HG02798 (cell line): ENCODE measurements at regions not wholly inside any gene's neighbourhood (a gene's known extent, or its start where the extent isn't known, plus 50 kb on each side); places are given as distances from the start of the nearest gene placed in this dataset.
"Not testable (repeated sequence)": the region's sequence is repeated elsewhere in the genome, so short reads cannot be mapped to it uniquely, and the experiment has no call there.

Experiments used
- ATAC-seq: cut with Tn5 transposase; IDR thresholded peaks from one replicate; pipeline ENCODE4 v1.9.1; 2021; ENCODE audit warnings: mild to moderate bottlenecking; ENCODE audit not compliant: unreplicated experiment, poor library complexity

DNA sequence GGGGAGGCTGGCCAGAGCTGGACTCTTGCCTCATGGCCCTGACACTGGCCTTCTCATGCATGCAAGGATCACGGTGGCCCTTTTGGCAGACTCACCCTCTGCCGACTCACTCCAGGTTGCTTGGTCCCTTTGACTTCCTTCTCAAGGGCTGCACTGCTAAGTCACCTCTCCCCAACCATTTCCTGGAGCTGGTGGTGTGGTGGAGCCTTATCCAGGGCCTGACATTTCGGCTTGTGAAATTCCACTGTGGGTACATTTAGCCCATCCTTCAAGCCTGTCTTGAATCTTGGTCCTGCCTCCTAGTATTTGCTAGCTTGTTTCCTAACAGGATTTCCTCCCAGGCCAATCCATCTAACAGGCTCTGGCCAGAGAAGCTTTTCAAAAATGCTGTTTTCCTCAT is 52.6 kb upstream of the JUN start:
- ATAC-seq = no peak

DNA sequence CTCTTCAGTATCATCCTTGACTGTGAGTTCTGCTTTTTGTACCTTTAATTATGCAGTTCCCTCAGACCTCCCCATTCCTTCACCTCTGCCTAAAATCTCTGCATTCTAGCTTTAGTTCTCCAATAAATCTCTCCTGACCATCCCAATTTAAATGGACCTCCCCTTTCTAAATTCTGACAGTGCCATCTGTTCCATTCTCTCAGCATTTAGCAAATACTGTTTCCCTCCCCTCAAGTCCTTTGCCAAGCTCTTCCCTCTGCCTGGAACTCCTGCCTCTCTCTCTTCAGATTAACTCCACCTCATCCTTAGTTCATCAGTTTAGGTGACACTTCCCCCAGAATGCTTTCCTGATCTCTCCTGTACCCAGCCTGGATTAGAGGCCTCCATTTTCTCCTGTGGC is 54.0 kb upstream of the JUN start:
- no peak for ATAC-seq

DNA sequence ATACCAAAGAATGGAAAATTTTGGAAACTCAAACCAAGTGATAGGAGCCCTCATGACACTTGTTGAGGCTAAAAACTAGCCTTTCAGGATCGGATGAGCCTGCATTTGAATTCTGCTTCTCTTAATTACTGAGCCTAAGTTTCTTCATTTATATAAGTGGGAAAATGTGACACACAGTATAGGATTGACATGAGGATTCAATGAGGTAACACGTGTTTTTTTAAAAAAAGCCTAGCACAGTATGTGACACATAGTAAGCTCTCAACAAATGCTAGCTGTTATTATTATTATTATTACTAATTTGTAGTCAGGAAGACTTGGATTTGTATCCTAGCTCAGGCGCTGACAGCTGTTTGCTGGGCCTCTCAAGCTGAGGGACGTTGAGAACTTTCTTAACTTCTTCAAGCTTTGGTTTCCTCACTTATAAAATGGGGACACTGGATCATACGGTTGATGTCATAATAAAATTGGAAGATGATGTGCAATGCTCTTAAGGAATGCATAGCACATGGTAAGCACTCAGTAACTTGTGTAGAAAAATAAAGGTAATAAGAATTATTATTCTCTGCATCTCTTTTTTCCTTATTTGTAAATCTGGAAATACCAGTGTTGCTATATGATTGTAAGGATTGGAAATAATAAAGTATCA is 55.4 kb upstream of the JUN start:
- no peak for ATAC-seq

DNA sequence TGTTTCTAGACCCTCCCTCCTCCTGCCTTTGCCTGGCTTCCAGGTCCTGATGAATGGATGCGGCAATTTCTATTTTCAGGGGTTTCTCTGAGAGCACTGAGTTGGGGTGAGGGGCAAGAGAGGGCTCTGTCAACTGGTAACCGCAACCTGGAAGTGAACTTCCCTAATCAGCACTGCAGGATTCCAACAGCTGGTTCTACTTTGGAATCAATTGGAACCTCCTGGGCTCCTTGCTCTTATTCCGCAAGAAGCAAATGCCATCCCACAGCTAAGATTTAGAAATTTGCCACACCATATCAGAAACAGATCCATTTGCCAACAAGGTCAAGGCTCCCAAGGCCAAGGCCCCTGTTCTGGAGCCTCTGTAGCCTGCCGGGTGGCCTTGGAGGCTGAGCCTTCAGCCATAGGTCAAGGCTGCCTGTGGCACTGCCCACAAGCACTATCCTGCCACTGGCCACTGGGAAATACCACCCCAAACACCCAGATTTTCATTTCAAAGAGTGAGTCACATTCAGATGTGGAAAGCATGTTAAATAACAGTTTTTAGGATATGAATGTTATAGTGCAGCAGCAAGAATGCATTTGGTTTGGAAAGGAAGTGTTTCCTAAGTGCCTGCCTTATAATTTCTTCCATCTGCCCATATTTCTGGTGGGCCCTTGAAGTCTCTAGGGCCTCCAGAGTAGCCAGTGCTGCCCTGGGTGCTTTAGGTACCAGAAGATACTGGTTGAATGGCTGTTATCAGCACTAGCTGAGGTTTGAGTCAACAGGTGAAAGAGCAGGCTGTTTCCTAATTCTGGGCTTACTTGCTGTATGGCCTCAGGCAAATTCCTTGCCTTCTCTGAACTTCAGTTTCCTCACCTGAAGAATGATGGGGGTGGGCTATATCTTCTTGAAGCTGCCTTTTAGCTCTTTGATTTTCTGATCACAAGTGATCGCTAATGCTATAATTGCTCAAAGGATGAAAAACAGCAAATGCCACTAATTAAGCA is 56.3 kb upstream of the JUN start:
- no peak for ATAC-seq

DNA sequence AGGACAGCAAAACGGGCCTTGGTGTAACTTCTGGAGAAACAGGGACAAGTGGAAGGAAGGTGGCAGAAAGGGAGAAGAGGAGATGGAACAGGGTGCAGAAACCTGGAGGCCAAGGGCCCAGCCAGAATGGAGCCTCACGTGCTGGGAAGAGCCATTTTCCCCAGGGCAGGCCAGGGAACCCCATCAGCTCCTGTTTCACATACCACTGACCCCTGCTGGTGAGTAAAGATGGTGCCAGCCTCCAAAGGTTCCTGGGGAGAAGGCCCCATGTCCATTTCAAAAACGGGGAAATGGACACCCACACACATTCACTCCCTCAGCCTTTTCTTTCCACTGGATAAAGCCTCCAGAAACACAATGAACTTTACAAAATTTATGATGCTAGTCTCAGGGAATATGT is 57.6 kb upstream of the JUN start:
- ATAC-seq = no peak

DNA sequence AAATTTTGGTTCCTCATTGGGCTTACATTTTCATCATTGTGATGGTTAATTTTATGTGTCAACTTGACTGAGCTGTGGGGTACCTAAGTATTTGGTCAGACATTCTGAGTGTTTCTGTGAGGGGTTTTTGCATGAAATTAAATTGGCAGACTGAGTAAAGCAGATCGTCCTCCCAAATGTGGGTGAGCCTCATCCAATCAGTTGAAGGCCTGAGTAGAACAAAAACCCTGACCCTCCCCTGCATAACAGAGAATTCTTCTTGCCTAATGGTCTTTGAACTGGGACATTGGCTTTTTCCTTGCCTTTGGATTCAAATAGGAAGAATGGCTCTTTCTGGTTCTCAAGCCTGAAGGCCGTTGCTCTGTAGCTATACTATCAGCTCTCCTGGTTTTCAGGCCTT is 59.1 kb upstream of the JUN start:
- ATAC-seq = no peak

DNA sequence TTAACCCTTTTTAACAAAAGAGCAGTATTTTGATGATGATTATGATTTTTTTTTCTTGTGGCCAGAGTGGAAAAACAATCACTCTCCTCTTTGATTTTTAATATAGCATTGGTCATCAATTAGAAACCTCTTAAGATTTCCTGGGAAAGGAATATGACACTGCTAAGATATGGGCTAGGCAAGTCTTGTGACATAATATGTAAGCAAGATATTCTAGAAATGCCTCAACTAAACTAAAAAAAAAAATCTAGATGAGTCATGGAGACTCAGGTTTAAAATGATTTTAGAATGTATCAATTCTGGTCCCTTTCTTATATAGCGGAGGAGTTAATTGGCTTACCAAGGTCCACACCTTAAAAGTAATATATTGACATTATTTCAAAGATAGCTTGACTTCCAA is 60.3 kb upstream of the JUN start:
- ATAC-seq = no peak

DNA sequence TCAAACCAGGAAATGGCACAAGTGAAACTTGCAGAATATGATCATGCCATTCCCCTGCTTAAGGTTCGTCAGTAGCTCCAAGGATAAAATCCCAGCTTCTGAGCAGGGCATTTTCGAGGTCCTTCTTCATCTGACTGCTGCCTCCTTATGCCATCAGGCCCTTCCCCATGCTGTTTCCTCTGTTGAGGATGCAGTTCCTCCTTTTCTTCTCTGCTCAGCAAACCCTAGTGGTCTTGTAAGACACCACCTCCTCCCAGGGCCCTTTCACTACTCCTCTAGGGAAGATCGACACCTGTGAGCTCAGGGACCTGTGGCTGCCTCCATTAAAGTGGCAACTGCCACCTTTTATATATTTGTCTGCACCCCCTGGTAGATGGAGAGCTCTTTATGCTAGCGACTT is 62.1 kb upstream of the JUN start:
- ATAC-seq = no peak

DNA sequence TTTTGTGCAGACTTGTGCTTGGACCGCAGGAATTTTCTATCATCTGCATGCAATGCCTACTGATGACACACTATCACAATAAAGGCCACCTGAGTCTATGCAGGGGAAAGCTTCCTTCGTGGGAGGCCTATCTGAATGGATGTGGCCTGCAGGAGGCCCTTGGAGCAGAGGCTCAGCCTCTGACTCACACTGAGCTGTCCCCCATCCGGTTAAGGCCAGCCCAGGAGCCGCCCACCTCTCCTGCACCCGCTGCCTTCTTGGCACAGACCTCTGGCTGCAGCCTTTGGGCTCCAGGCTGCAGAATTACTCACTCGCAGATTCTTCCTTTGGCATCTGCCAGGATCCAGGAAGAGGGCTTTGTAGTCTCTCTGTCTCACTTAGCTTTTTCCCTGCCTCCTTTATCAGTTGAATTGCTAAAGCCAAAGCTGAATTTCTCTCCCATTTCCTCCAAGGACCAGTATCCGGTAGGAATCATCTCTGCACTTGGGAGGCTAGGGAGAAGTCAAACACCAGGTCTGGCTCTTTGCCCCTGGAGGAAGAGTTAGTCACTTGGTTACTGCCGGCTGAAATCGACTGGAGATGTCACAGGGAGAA is 65.1 kb upstream of the JUN start:
- ATAC-seq = no peak

DNA sequence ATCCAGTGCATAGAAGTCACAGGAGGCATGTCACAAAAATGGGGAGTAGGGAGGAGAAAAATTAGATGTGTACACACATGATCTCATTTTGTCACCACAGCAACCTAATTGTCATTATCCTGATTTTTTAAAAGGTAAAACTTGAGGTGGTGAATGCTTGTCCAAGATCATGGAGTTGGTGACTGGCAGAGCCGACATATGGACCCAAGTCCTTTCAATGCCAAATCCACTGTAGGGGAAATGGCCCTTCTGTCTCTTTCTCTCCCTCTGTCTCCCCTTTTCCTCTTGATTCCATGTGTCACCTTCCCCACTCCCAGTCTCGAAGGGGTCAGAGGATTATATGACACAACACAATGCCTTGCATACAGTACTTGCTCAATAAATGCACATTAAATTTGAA is 65.7 kb upstream of the JUN start:
- no peak for ATAC-seq

DNA sequence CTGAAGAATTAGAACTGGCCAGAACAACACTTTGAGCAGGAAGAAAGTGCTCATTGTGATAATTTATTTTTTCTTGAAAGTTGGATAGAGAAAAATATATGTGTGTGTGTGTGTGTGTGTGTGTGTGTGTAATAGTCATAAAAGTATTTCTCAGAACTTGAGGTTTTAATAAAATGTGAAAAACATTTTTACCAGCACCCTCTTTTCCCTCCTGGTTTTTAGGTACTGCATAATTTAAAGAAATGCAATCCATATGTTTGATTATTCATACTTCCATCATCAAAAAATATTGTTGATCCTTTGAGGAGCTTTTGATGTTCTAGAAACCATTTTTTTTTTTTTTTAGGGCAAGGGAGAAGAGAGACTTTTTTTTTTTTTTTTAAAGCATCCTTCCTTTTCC is 66.8 kb upstream of the JUN start:
- ATAC-seq = no peak

DNA sequence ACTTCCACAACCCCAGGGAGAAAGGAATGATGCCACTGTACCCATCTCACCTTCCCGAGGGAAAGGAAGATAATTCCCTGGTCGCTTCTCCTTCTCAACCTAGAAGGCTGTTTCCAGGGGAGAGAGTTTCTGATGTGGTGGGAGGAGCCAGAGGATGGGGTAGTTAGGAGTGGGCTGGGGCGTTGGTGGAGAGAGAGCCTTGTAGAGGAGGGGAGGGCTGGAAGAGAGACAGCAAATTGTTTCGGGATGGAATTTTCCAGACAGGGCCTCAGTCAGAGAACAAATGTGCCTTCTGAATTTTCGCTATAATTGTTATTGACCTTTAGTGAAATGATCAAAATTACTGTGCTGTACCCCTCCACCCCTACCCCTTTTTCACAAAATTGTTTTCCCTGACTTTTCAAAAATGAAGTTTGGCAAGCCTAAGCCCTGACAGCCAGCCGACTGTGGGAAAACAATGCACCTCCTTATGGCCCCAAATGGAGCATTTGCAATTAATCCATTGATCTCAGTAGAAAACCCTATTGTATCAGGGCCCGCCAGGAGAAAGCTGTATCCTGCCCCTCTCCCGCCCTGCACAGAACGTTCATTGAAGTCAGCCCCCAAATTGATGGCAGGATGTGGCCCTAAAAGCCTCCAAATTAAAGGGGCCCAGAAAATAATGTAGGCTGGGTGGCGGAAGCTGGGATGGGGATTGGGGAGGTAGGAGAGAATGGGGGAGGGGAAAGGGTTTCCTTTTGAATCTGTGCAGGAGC is 69.1 kb upstream of the JUN start:
- no peak for ATAC-seq

DNA sequence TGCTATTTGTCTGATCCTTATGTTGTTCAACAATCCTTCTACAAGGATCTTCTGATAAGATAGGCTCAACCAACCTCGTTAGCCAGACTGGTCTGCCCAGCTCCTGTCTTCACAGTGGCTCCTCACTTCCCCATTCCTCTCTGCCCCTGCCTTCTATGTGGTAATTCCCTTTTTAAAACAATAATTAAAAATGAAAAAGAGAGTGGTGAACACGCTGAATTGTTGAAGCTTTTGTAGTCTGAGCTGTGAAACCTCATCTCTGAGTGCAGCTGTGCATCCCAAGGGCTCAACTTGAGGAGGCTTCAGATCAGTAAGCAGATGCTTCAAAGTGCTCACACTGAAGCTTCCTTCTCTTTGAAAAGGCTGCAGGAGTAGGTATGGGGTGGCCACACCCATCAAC is 70.7 kb upstream of the JUN start:
- ATAC-seq = no peak

DNA sequence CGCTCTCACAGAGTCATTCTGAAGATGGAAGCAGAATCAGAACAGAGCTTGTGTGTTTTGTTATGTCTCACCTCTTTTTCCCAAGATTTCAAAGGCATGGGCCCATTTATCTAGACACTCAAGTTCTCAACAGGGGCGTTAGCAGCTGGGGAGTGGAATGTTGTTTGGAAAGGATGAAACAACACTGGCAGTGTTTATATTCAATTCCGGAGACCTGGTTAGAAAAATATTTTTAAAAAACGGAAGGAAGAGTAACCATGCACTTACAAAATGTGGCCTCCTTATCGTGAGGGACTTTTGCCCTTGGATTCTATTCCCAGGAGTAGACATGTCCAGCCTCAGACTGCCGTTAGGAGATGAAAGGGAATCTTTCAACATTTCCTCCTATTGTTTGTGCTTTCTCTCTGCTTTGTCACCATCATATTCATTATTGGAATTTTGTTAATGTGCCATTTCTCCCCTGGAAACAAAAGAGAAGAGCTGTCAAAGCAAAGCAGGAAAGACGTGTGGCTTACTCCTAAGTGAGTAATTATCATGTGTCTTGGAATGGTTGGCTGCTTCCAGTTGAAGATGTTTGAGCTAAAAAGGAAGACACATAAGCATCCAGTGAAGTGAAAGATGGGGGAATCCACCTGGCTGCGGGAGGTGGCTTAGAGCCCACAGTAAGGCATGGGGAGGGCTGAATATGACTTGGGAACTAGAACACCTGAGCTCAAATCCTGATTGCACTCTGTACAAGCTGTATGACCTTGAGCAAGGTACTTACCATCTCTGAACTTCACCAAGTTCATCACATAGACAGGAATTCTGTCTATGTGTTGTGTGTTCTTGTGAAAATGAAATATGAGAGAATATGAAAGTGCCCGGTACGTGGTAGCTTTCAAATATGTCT is 71.7 kb upstream of the JUN start:
- ATAC-seq = no peak

DNA sequence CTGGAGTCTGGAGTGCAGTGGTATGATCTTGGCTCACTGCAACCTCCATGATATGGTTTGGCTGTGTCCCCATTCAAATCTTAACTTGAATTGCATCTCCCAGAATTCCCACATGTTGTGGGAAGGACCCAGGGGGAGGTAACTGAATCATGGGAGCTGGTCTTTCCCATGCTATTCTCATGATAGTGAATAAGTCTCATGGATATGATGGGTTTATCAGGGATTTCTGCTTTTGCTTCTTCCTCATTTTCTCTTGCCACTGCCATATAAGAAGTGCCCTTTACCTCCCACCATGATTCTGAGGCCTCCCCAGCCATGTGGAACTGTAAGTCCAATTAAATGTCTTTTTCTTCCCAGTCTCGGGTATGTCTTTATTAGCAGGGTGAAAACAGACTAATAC is 72.4 kb upstream of the JUN start:
- ATAC-seq = not testable (repeated sequence)

DNA sequence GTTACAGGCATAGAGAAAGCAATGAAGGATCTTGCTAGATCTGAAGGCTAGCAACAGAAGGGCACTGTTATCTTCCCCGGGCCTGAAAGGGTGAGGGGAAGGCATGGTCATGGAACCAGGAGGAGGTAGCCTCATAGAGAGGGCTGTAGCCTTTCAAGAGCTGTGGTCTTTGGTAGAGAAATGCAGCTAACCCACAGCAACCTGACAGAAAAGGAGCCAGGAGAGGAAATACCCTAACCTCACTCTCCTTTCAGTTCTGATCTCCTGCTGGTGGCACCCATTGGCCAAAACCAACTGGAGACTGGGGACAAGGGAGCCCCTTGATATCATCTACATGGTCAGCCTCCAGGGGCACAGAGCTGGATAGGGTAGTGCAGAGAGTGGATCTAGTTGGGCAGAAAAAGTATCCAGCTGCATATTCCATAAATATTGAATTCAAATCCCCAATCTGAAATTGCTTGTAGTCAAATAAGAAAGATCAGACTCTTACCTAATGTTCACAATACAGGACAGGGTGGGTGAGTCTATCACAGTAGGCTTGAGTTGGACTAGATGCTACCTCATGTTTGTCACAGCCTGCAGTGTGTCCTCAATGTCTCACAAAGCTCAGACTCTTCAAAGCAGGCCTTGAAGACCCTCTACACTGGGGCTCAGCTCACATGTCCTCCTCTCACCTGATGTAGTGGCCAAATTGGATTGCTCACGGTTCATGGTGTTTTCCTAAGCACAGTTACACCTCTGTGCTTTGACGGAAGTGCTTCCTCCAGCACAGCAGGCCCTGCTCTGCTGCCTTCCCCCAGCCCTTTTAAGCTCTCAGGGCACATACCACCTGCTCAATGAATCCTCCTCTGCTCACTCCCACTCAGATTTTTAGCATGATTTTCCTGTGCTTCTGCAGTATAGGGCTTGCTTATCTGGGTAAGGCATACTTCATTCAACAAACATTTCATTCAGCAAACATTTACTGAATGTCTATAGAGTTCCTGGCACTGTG is 74.1 kb upstream of the JUN start:
- peak; percentile 86 for ATAC-seq

DNA sequence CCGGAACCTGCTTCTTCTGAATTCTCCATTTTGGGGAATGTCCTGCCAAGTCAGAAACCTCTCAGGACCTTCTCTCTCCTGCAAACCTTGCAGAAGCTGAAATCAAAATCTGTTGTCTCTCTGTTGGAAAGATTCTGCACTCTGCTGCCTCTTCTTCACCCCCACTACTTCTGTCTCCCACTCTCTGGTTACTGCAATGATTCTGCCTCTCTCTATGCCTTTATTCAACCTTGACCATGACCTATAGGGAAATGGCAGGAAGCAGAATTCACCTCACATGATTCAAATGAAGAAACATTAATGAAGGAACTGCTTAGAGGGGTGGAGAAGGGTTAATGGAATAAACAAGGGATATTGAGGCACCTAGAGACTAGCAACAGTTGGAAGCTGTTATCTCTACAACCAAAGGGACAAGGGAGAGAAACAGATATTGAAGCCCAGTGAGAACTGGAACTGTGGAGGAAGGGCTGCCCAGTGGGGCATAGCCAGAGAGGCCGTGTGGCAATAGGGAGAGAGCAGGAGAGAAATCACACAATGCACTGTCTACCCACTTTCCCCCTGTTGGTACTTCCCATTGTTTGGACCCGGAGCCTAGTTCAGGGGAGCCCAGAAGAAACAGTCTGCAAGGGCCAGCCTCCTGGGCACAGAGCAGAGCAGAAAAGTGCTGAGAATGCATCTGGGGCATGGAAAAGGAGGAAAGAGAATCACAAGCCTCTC is 76.1 kb upstream of the JUN start:
- no peak for ATAC-seq

DNA sequence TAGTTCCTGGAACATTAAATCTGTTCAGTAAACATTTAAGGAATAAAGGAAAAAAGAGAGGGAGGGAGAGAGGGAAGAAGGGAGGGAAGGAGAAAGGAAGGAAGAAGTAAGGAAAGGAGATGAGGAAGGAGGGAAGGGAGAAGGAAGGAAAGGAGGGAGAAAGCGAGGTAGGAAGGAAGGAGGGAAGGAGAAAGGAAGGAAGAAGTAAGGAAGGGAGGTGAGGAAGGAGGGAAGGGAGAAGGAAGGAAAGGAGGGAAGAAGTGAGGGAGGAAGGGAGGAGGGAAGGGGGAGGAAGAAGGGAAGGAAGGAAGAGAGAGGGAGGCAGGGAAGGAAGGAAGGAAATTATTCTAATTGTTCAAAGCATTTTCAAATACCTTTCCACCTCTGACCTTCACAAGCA is 77.2 kb upstream of the JUN start:
- no peak for ATAC-seq
